Caki2 (cell line): ENCODE measurements at regions not wholly inside any gene's neighbourhood (a gene's known extent, or its start where the extent isn't known, plus 50 kb on each side); places are given as distances from the start of the nearest gene placed in this dataset.

Experiments used
- DNase-seq: peaks from one replicate; pipeline ENCODE4 v3.0.0-alpha.2; 2015; ENCODE audit warnings: low read depth
- in situ Hi-C: cut with HindIII; loops from 2 replicates; pipeline ENCODE4 v1.10.0; 2016; ENCODE audit warnings: low sequenced_read_pairs, low pct_unique_long_range_greater_than_20kb, mixed read lengths

GRCh38 chrX:102866981-102867656 lies 70.0 kb upstream of the RAB40AL start:
- DNase-seq: no peak
- in situ Hi-C loops: no loop called here

GRCh38 chrX:102883491-102883890 lies 53.6 kb upstream of the RAB40AL start:
- DNase-seq: no peak
- in situ Hi-C loops: no loop called here
